Vagina (tissue), 2 donors: ENCODE measurements at regions not wholly inside any gene's neighbourhood (a gene's known extent, or its start where the extent isn't known, plus 50 kb on each side); places are given as distances from the start of the nearest gene placed in this dataset.
A peak's percentile ranks its signal among the peaks of the same experiment; 100 is the strongest.

Source experiments
- DNase-seq, 2 donors: peaks; one replicate each; pipeline ENCODE4 v3.0.0-alpha.2; 2017; ENCODE audit errors: extremely low spot score in 2 of 2
- H3K27ac ChIP-seq: fragments of 200-600 bp; sonication (generic); one replicate; pipeline ENCODE4 v1.5.1; 2019
- H3K27me3 ChIP-seq: fragments of 200-600 bp; sonication (generic); one replicate; pipeline ENCODE4 v1.5.1; 2019
- H3K36me3 ChIP-seq, 2 donors: fragments of 200-600 bp; sonication (generic); one replicate each; pipeline ENCODE4 v1.5.1; 2017 to 2019
- H3K4me1 ChIP-seq: fragments of 200-600 bp; sonication (generic); one replicate; pipeline ENCODE4 v1.5.1; 2019
- H3K4me3 ChIP-seq, 2 donors: fragments of 200-600 bp; sonication (generic); 1 replicate in 1 of 2; 2 replicates in 1 of 2; pipeline ENCODE4 v1.5.1; 2016 to 2019
- H3K9me3 ChIP-seq: fragments of 200-600 bp; sonication (generic); one replicate; pipeline ENCODE4 v1.5.1; 2019
- POLR2A ChIP-seq, 2 donors: fragments of 450-650 bp; IDR thresholded peaks; one replicate each; pipeline ENCODE4 v1.6.1; 2017; ENCODE audit warnings: antibody characterized with exemption in 2 of 2, mild to moderate bottlenecking in 2 of 2, moderate library complexity in 2 of 2
- POLR2AphosphoS5 ChIP-seq, 2 donors: sonication (generic); formaldehyde crosslinking; IDR thresholded peaks; one replicate each; pipeline ENCODE4 v1.9.0; 2017; ENCODE audit warnings: antibody characterized with exemption in 2 of 2, mild to moderate bottlenecking in 2 of 2, low read depth in 1 of 2; ENCODE audit not compliant: insufficient read depth in 1 of 2
- intact Hi-C: fragments of 100-400 bp; cut with DNase I; formaldehyde crosslinking; loops from one replicate; pipeline ENCODE4 v1.15.1; 2023
- TF ChIP-seq, protein P1 (sequence below), 3 experiments: fragments of 450-650 bp in 2 of 3; fragments of 200-600 bp in 1 of 3; sonication (generic) in 1 of 3; IDR thresholded peaks; one replicate each; pipeline ENCODE4 v1.5.1; 2017 to 2019; ENCODE audit warnings: antibody characterized with exemption in 3 of 3, mild to moderate bottlenecking in 2 of 3, moderate library complexity in 2 of 3

DNA sequence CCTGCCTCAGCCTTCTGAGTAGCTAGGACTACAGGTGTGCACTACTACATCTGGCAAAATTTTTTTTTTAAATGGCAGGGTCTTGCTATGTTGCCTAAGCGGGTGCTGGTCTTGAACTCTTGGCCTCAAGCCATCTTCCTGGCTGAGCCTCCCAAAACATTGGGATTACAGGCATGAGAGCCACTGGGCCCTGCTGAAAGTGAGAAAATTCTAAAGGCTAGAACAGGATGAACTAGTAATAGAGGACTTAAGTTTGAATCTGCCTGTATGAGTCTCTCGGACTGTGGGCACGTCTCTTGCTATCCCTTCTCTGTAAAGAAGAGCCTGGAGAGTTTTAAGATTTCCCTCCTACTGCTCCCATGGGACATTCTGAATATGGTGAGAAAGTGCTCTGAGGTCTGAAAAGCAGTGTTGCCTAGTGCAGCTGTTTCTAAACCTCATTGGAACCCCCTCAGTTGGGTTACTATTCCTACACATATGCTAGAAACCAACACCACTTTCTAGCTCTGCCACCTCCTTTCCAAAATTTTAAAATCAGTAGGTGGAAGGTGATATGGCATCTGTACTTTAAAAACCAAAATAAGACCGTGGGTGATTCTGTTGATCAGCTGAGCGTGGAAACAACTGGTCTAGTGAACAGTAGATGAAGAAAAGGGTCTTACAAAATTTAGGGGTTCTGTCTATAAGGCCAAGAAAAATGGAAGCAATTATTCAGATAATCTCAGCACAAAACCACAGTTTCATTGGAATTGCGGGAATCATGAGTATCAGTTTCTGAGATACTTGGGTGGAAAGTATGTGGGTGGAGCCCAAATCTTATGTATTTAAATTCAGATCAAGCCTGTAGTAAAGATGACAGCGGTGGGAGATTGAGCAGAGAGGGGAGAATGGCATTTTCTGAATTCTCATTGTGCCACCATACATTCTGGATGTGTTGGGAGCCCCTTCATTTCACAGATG is 259.8 kb upstream of the CXCR4 start:
- Histone ChIP-seq H3K9me3 (no peaks in the 10 kb centered on the region), H3K36me3 (no peaks in the 10 kb centered on the region), H3K4me3 (no peak overlapping the region), H3K4me1 (peaks cover 11% of the 10 kb centered on the region), H3K27me3 (no peaks in the 10 kb centered on the region), H3K27ac (no peak overlapping the region)
- DNase-seq, result peak; percentile 42 to 43
- no peak for TF ChIP-seq POLR2A (IDR thresholded peaks at IDR 0.05)
- TF ChIP-seq, protein P1, sequence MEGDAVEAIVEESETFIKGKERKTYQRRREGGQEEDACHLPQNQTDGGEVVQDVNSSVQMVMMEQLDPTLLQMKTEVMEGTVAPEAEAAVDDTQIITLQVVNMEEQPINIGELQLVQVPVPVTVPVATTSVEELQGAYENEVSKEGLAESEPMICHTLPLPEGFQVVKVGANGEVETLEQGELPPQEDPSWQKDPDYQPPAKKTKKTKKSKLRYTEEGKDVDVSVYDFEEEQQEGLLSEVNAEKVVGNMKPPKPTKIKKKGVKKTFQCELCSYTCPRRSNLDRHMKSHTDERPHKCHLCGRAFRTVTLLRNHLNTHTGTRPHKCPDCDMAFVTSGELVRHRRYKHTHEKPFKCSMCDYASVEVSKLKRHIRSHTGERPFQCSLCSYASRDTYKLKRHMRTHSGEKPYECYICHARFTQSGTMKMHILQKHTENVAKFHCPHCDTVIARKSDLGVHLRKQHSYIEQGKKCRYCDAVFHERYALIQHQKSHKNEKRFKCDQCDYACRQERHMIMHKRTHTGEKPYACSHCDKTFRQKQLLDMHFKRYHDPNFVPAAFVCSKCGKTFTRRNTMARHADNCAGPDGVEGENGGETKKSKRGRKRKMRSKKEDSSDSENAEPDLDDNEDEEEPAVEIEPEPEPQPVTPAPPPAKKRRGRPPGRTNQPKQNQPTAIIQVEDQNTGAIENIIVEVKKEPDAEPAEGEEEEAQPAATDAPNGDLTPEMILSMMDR (IDR thresholded peaks at IDR 0.05), result no peak
- intact Hi-C loops, result no loop called here

DNA sequence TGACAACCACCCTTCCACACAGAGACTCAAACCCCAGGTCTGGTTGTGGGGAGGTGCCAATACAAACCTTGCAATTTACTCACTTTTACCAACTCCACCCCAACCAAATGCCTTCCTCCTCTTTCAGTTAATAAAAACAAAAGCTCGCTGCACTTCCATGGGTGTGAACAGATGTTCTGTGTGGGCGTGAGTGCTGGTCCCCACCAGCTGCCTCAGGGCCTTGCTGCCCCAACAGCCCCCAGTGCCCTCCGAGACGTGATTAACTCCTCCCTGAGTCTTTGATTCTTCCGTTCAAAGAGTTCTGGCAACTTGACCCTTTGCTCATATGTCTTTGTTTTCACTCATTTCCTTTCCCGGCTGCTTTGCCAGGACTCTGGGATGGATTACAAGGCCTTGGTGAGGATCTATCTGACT is 258.9 kb upstream of the CXCR4 start:
- TF ChIP-seq POLR2AphosphoS5 (IDR thresholded peaks at IDR 0.05; ENCODE audit: insufficient read depth in 1 of 2, low read depth in 1 of 2), result no peak
- TF ChIP-seq, protein P1 (IDR thresholded peaks at IDR 0.05), result no peak
- TF ChIP-seq POLR2A (IDR thresholded peaks at IDR 0.05), result no peak
- no peak overlapping the region for H3K4me3 ChIP-seq
- no peak overlapping the region for H3K27ac ChIP-seq
- H3K4me1 ChIP-seq, result peaks cover 11% of the 10 kb centered on the region
- H3K36me3 ChIP-seq, result no peaks in the 10 kb centered on the region
- no peaks in the 10 kb centered on the region for H3K9me3 ChIP-seq
- H3K27me3 ChIP-seq, result no peaks in the 10 kb centered on the region
- peak in 1 of 2 donors; percentile 32 for DNase-seq
- intact Hi-C loops, result no loop called here

DNA sequence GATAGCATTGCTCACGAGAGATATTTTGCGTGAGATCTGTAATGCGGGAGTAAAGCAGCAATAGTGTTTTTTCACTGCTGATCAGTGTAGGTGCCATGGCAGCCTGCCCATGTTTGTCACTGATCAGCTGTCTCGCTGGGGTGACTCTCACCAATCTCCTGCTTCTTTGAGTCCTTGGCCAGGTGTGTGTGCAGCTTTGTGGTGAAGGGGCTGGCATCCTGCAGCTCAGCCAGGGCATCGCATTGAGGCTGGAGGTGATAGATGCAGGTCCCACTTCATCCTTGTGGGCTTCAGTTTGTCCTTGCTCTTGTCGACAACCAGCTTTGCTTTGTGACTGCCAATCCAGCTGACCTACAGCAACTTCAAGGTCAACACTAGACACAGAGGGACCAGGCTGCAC is 258.3 kb upstream of the CXCR4 start:
- peak in 1 of 2 donors; percentile 54 for DNase-seq
- peaks cover 11% of the 10 kb centered on the region for H3K4me1 ChIP-seq
- H3K27me3 ChIP-seq, result no peaks in the 10 kb centered on the region
- TF ChIP-seq POLR2AphosphoS5 (IDR thresholded peaks at IDR 0.05; ENCODE audit: insufficient read depth in 1 of 2, low read depth in 1 of 2), result no peak
- TF ChIP-seq, protein P1 (IDR thresholded peaks at IDR 0.05), result no peak
- no peak for TF ChIP-seq POLR2A (IDR thresholded peaks at IDR 0.05)
- no peak overlapping the region for H3K27ac ChIP-seq
- H3K36me3 ChIP-seq, result no peaks in the 10 kb centered on the region
- no peaks in the 10 kb centered on the region for H3K9me3 ChIP-seq
- intact Hi-C loops, result no loop called here
- no peak overlapping the region for H3K4me3 ChIP-seq

DNA sequence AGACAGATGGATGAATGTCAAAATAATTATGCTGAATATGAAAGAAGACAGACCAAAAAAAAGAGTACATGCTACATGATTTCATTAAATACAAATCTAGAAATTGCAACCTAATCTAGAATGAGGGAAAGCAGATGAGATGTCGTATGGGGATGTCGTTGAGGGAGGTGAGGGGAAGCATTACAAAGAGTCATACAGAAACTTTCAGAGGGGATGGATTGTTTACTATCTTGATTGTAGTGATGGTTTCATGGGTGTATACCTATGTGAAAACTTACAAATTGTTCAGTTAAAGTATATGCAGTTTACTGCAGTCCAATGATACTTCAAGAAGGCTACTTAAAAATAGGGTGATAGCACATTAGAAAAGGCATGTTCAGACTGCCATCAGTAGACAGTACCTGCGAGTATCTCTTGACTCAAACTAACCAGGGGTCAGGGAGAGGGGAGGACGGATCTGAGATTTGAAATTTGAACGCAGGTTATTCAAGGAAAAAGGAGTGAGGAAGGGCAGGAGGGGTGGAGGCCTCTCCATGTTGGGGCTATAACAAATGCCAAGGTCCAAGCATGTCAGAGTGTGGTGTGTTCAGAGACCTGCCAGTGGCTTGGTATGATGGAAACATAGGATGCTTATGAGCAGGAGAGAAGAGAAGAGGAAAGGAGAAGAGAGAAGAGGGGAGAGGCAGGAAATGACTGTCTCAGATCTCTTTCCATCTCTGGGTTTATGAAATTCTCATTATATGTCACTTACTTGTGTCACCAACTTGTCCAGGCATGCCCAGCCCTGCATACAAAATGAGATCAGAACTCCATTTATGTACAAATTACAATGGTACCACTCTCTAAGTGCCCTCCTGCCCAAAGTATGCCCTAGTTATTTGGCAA is 257.3 kb upstream of the CXCR4 start:
- no peak overlapping the region for H3K4me3 ChIP-seq
- intact Hi-C loops, result no loop called here
- H3K4me1 ChIP-seq, result peaks cover 11% of the 10 kb centered on the region
- no peak overlapping the region for H3K27ac ChIP-seq
- H3K36me3 ChIP-seq, result no peaks in the 10 kb centered on the region
- H3K27me3 ChIP-seq, result no peaks in the 10 kb centered on the region
- peak in 1 of 2 donors; percentile 47 for DNase-seq
- TF ChIP-seq POLR2AphosphoS5 (IDR thresholded peaks at IDR 0.05; ENCODE audit: insufficient read depth in 1 of 2, low read depth in 1 of 2) (no peak), POLR2A (IDR thresholded peaks at IDR 0.05) (no peak)
- TF ChIP-seq, protein P1 (IDR thresholded peaks at IDR 0.05), result no peak
- H3K9me3 ChIP-seq, result no peaks in the 10 kb centered on the region
